K562 (cell line): ENCODE measurements at regions not wholly inside any gene's neighbourhood (a gene's known extent, or its start where the extent isn't known, plus 50 kb on each side); places are given as distances from the start of the nearest gene placed in this dataset.

ENCODE experiments used
- ATF3 ChIP-seq, 2 experiments: fragments of 450-650 bp in 1 of 2; sonication (generic) in 1 of 2; formaldehyde crosslinking in 1 of 2; IDR thresholded peaks in 1 of 2; conservative IDR thresholded peaks in 1 of 2; 2 replicates each; pipeline versions ENCODE4 v1.6.1 to v1.8.1; 2016 to 2023; ENCODE audit warnings: mild to moderate bottlenecking in 2 of 2, moderate library complexity in 2 of 2, inconsistent platforms in 1 of 2, missing genetic modification reagents in 1 of 2
- CHD7 ChIP-seq: fragments of 200-600 bp; sonication (generic); IDR thresholded peaks from one replicate; pipeline ENCODE4 v1.6.1; 2012; ENCODE audit warnings: mild to moderate bottlenecking, low read depth, low read length, inconsistent platforms
- RBM14 ChIP-seq: fragments of 200-400 bp; formaldehyde crosslinking; IDR thresholded peaks from 2 replicates; pipeline ENCODE4 v1.6.1; 2018; ENCODE audit warnings: low read depth, mild to moderate bottlenecking, low read length, moderate library complexity, borderline replicate concordance; ENCODE audit not compliant: insufficient read depth

- TF ChIP-seq CHD7 = no peak
- TF ChIP-seq ATF3 (IDR thresholded peaks at IDR 0.05) = no peak
- TF ChIP-seq ATF3 (CRISPR knock-in tag; conservative IDR thresholded peaks at IDR 0.05) = no peak
- no peak for TF ChIP-seq RBM14
These were observed 714.9 kb upstream of the CXADR start (continued) for GRCh38 chr21:16797966-16798365.
